ENCODE measurements at regions not wholly inside any gene's neighbourhood (a gene's known extent, or its start where the extent isn't known, plus 50 kb on each side); places are given as distances from the start of the nearest gene placed in this dataset.

DNA sequence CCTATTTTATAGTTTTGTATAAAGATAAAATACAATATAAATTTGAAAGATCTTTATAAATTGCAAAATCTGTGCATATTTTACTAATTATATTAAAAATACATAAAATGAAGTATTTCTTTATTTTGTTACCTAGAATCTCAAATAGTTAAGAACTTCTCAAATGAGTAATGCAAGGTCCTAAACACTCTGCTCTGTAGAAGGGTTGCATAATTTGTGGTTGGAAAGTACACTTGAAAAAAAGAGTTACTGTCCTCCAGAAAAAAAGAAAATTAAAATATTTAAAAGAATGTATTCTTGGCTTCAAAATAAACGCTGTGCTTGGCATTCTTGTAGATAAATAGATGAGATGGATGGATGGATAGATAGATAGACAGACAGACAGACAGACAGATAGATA is 428.8 kb upstream of the CDH6 start:
- no peak overlapping the region for H3K27ac ChIP-seq
- TF ChIP-seq, protein P1, sequence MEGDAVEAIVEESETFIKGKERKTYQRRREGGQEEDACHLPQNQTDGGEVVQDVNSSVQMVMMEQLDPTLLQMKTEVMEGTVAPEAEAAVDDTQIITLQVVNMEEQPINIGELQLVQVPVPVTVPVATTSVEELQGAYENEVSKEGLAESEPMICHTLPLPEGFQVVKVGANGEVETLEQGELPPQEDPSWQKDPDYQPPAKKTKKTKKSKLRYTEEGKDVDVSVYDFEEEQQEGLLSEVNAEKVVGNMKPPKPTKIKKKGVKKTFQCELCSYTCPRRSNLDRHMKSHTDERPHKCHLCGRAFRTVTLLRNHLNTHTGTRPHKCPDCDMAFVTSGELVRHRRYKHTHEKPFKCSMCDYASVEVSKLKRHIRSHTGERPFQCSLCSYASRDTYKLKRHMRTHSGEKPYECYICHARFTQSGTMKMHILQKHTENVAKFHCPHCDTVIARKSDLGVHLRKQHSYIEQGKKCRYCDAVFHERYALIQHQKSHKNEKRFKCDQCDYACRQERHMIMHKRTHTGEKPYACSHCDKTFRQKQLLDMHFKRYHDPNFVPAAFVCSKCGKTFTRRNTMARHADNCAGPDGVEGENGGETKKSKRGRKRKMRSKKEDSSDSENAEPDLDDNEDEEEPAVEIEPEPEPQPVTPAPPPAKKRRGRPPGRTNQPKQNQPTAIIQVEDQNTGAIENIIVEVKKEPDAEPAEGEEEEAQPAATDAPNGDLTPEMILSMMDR (conservative IDR thresholded peaks at IDR 0.05): no peak

DNA sequence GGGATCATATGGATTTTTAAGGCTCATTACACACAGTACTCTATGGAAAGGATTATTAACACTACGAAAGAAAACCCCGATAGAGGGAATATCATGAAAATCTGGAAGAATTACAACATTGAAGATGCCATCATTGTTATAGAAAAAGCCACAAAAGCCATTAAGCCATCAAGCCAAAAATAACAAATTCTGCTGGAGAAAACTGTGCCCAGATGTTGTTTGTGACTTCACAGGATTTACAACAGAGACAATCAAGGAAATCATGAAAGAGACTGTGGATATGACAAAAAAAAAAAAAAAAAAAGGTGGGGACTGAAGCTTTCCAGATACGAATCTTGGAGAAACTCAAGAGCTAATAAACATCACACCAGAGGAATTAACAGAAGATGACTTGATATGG is 433.8 kb upstream of the CDH6 start:
- TF ChIP-seq, protein P1 (conservative IDR thresholded peaks at IDR 0.05): no peak

DNA sequence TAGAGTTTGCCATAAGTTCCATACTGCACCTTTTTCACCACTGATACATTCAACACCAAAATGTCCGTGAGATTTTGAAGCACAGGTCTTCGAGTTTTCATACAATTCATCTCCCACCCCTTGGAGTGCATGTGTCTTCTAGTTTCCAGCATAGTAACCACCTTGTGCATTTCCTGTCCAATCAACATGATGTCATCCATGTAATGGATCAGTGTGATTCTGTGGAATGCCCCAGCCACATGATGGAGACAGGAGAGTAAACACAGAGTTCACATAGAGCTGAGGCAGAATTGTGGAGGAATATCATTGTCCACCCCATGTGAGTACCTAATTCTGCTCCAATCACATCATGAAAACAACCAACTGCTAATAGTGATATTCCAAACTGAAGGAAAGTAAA is 441.5 kb upstream of the CDH6 start:
- TF ChIP-seq, protein P1 (conservative IDR thresholded peaks at IDR 0.05): no peak
- no peak overlapping the region for H3K27ac ChIP-seq

More for the DNA sequence above, 433.8 kb upstream of the CDH6 start:
- H3K27ac ChIP-seq: no peak overlapping the region

DNA sequence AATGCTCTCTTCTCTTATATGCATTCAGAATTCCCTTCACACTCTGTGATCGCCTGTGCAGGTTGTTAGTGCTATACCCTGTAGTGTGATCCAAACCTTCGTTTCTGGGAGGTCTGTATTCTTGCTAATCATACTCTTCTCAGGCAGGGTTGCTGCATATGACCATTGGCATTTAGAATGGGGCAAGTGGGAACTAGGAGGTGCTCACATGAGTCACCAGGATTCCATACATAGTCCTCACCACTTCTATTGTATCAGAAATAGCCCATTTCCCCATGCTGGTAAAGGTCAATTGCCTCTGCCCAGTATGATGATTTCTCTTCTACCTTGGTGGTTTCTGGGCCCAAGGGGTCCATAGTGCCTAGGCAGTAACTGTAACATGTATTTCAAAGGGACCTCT is 443.5 kb upstream of the CDH6 start:
- no peak overlapping the region for H3K27ac ChIP-seq
- TF ChIP-seq, protein P1 (conservative IDR thresholded peaks at IDR 0.05): no peak

DNA sequence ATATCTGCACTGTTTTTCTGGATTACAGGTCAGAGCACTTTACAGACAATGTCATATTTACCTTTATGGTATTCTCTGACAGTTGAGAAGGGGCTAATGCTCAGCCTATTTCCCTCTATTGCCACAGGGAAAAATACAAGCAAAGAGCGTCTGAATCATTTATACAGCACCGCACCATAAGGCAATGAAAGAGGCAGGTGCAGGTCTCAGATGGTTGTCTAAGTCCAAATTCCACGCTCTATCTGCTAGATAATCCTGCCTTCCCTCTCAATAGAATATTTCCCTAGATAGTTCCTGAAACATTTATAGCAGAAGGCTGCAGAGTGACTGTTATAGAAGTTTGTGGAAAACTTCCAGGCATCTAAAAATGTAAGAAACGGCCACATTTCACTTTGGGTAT is 446.1 kb upstream of the CDH6 start:
- TF ChIP-seq, protein P1 (conservative IDR thresholded peaks at IDR 0.05): no peak
- H3K27ac ChIP-seq: no peak overlapping the region

DNA sequence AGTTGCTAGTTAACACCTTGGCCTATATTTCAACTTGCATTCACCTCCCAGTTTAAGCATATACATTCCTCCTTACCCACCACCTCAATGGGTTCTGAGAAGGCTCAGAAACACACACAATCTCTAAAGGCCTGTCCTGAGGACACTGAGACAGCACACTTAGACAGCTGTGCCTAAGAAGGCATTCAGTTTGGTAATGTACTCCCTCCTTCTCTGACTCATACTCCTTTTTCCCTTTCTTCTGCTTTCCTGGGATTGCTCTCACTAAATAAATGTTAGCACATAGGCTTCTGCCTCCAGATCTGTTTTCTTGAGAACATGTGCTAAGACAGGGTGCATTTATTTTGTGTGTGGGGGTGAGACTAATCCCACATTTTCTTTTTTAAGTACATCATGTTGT is 456.8 kb upstream of the CDH6 start:
- TF ChIP-seq, protein P1 (conservative IDR thresholded peaks at IDR 0.05): no peak
- no peak overlapping the region for H3K27ac ChIP-seq

DNA sequence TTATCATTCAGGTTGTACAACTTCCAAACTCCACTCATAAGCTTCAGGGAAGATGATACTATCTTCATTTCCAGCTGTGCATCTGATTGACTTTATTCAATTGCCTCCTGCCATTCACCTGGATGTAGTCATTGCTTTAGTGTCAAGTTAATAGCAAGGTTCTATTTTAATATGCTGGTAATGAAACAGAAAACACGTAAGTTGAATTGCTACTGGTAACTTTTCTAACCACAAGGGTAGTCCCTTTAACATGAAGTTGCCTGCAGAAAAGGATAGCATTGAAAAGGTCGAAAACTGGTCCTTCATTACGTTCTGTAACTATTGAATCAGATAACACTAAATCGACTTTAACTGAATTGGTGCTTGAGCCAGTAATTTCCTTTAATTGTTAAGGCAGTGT is 459.4 kb upstream of the CDH6 start:
- H3K27ac ChIP-seq: no peak overlapping the region
- TF ChIP-seq, protein P1 (conservative IDR thresholded peaks at IDR 0.05): no peak

DNA sequence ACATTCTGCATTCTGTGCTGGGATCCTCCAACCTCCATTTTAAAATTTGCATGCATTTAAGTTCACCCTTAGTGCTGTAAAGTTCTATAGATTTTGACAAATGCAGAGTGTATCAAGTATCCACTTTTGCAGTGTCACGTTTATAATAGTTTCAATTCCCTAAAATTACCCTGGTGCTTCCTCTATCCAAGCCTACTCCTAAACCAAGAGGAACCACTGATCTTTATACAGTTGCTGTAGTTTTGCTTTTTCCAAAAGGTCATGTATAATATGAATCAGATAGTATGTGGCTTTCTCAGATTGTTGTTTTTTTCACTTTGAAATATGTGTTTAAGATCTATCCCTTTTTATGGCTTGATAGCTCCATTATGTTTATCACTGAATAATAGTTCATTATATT is 468.4 kb upstream of the CDH6 start:
- H3K27ac ChIP-seq: no peak overlapping the region
- TF ChIP-seq, protein P1 (conservative IDR thresholded peaks at IDR 0.05): no peak

Data from VCaP (cell line).